ENCODE measurements at regions not wholly inside any gene's neighbourhood (a gene's known extent, or its start where the extent isn't known, plus 50 kb on each side); places are given as distances from the start of the nearest gene placed in this dataset.

DNA sequence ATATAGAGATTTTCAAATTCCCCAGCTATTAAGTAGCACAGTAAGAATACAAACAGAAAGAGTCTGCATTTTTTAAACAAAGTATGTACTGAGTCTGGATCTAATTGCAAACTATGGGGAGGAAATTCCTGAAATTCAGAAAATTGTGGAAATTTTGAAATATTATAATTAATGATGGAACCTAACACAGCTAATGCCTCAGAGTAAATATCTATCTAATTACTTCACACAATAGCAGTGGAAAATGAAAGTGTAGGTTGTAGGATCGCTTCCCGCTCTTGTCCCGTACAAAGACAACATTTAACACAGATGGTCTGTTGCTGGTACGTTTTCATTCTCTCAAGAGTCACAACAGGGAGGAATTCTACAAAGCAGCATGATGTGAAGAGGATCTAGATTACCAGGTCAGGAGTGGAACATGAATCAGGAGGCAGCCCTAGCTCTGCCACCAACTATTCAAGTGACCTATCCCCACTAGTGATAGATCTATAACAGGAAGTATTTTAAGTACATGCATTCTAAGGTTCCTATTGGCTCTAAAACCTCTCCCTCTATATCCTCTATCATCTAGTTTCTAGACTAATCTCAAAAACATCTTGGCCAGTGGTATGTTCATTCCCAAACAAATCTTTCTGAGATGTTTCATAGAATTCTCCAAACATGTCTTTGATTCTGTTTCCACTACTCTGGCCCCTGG is 58.9 kb upstream of the GRAMD2B start:
- H3K9me3 ChIP-seq (ENCODE audit: control insufficient read depth, low read length), result no peaks in the 10 kb centered on the region
- intact Hi-C loops (cut with DNase I), result loop anchor here in 1 of 2 donors (5.0 kb wide), 1 partner anchor 58 kb away; the partner anchor contains the start of gene GRAMD2B
- ATAC-seq (ENCODE audit: low FRiP score) (no peak), DNase-seq (no peak)
- H3K27me3 ChIP-seq (ENCODE audit: control insufficient read depth in 1 of 2, insufficient read depth in 2 of 2, low read length in 1 of 2), result no peaks in the 10 kb centered on the region
- no peak overlapping the region for H3K4me3 ChIP-seq (ENCODE audit: low read length in 2 of 2)
- no peaks in the 10 kb centered on the region for H3K4me1 ChIP-seq (ENCODE audit: control insufficient read depth in 1 of 2, insufficient read depth in 2 of 2, low read length in 2 of 2)
- WGBS, 2 donors, result 88 to 92% methylated on average over 4 of the region's 4 CpGs
- H3K36me3 ChIP-seq (ENCODE audit: control insufficient read depth in 1 of 2, insufficient read depth in 2 of 2, low read length in 1 of 2), result no peaks in the 10 kb centered on the region
- H3K27ac ChIP-seq (ENCODE audit: low read depth in 1 of 2, low read length in 2 of 2), result no peak overlapping the region

GRCh38 chr5:126365446-126366198 is 57.6 kb upstream of the GRAMD2B start:
- H3K27ac ChIP-seq (ENCODE audit: low read depth in 1 of 2, low read length in 2 of 2), result no peak overlapping the region
- 79 to 86% methylated on average over 5 of the region's 5 CpGs for WGBS, 2 donors
- no peaks in the 10 kb centered on the region for H3K9me3 ChIP-seq (ENCODE audit: control insufficient read depth, low read length)
- H3K4me1 ChIP-seq (ENCODE audit: control insufficient read depth in 1 of 2, insufficient read depth in 2 of 2, low read length in 2 of 2), result peaks cover 2 to 4% of the 10 kb centered on the region in 2 donors
- no peaks in the 10 kb centered on the region for H3K36me3 ChIP-seq (ENCODE audit: control insufficient read depth in 1 of 2, insufficient read depth in 2 of 2, low read length in 1 of 2)
- H3K27me3 ChIP-seq (ENCODE audit: control insufficient read depth in 1 of 2, insufficient read depth in 2 of 2, low read length in 1 of 2), result no peaks in the 10 kb centered on the region
- intact Hi-C loops (cut with DNase I), result loop anchor here in 1 of 2 donors (5.0 kb wide), 1 partner anchor 112 kb away; no protein-coding TSS in a partner anchor
- no peak for DNase-seq
- ATAC-seq (ENCODE audit: low FRiP score), result no peak
- H3K4me3 ChIP-seq (ENCODE audit: low read length in 2 of 2), result no peak overlapping the region

- Histone ChIP-seq H3K27me3 (ENCODE audit: control insufficient read depth in 1 of 2, insufficient read depth in 2 of 2, low read length in 1 of 2) (no peaks in the 10 kb centered on the region), H3K4me1 (ENCODE audit: control insufficient read depth in 1 of 2, insufficient read depth in 2 of 2, low read length in 2 of 2) (peaks cover 2 to 4% of the 10 kb centered on the region in 2 donors), H3K27ac (ENCODE audit: low read depth in 1 of 2, low read length in 2 of 2) (no peak overlapping the region), H3K9me3 (ENCODE audit: control insufficient read depth, low read length) (no peaks in the 10 kb centered on the region), H3K36me3 (ENCODE audit: control insufficient read depth in 1 of 2, insufficient read depth in 2 of 2, low read length in 1 of 2) (no peaks in the 10 kb centered on the region), H3K4me3 (ENCODE audit: low read length in 2 of 2) (no peak overlapping the region)
- WGBS, 2 donors, result 74 to 84% methylated on average over 1 of the region's 1 CpG
- DNase-seq, result no peak
- no peak for ATAC-seq (ENCODE audit: low FRiP score)
- intact Hi-C loops (cut with DNase I), result loop anchor here in 1 of 2 donors (5.0 kb wide), 1 partner anchor 111 kb away; no protein-coding TSS in a partner anchor
Measured at GRCh38 chr5:126366199-126366560, 57.0 kb upstream of the GRAMD2B start.

- no peak for DNase-seq
- H3K9me3 ChIP-seq (ENCODE audit: control insufficient read depth, low read length), result no peaks in the 10 kb centered on the region
- intact Hi-C loops (cut with DNase I), result loop anchor here in 1 of 2 donors (5.0 kb wide), 1 partner anchor 109 kb away; no protein-coding TSS in a partner anchor
- peaks cover 2 to 4% of the 10 kb centered on the region in 2 donors for H3K4me1 ChIP-seq (ENCODE audit: control insufficient read depth in 1 of 2, insufficient read depth in 2 of 2, low read length in 2 of 2)
- H3K4me3 ChIP-seq (ENCODE audit: low read length in 2 of 2), result no peak overlapping the region
- H3K27me3 ChIP-seq (ENCODE audit: control insufficient read depth in 1 of 2, insufficient read depth in 2 of 2, low read length in 1 of 2), result no peaks in the 10 kb centered on the region
- no peak for ATAC-seq (ENCODE audit: low FRiP score)
- WGBS, 2 donors, result 88 to 89% methylated on average over 2 of the region's 2 CpGs
- no peak overlapping the region for H3K27ac ChIP-seq (ENCODE audit: low read depth in 1 of 2, low read length in 2 of 2)
- no peaks in the 10 kb centered on the region for H3K36me3 ChIP-seq (ENCODE audit: control insufficient read depth in 1 of 2, insufficient read depth in 2 of 2, low read length in 1 of 2)
Measured at GRCh38 chr5:126368239-126368812, 54.9 kb upstream of the GRAMD2B start.

GRCh38 chr5:126369083-126369482 is 54.1 kb upstream of the GRAMD2B start:
- no peak overlapping the region for H3K4me3 ChIP-seq (ENCODE audit: low read length in 2 of 2)
- ATAC-seq (ENCODE audit: low FRiP score) (no peak), DNase-seq (no peak)
- intact Hi-C loops (cut with DNase I), result loop anchor here in 1 of 2 donors (5.0 kb wide), 1 partner anchor 108 kb away; no protein-coding TSS in a partner anchor
- WGBS, 2 donors, result 96 to 97% methylated on average over 2 of the region's 2 CpGs
- peaks cover 2 to 4% of the 10 kb centered on the region in 2 donors for H3K4me1 ChIP-seq (ENCODE audit: control insufficient read depth in 1 of 2, insufficient read depth in 2 of 2, low read length in 2 of 2)
- no peak overlapping the region for H3K27ac ChIP-seq (ENCODE audit: low read depth in 1 of 2, low read length in 2 of 2)
- no peaks in the 10 kb centered on the region for H3K27me3 ChIP-seq (ENCODE audit: control insufficient read depth in 1 of 2, insufficient read depth in 2 of 2, low read length in 1 of 2)
- no peaks in the 10 kb centered on the region for H3K9me3 ChIP-seq (ENCODE audit: control insufficient read depth, low read length)
- no peaks in the 10 kb centered on the region for H3K36me3 ChIP-seq (ENCODE audit: control insufficient read depth in 1 of 2, insufficient read depth in 2 of 2, low read length in 1 of 2)

DNA sequence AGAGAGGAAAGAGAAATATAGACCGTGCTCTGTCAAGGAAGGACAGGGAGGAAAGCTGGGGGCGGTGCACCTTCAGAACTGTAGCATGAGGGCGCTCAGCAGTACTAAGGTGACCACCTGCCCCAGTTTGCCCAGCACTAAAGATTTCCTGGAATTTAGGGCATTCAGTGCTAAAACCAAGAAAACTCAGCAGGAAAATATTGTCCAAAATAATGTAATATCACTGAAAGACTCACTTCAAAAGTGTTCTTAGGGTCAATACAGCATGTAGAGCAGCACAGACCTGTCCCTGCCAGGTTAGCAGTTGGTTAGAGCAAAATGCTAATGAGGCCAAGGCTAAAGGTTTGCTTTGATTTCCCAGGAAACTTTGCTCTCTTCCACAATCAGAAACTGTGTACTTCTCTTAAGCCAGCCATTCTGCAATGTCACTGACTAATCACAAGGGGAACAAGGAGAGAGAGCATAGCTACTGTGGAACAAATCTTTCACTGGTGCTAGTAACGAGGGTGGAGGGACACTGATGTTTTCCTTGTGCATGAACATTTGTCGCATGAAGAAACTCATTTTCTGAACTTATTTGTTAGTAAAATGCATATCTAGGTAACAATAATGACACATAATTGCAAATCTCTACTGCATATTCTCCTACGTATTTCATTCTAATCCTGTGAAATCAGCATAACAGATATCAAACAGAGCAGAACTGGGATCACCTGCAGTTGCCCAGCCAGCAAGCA is 53.0 kb upstream of the GRAMD2B start:
- Histone ChIP-seq H3K36me3 (ENCODE audit: control insufficient read depth in 1 of 2, insufficient read depth in 2 of 2, low read length in 1 of 2) (no peaks in the 10 kb centered on the region), H3K4me3 (ENCODE audit: low read length in 2 of 2) (no peak overlapping the region), H3K27me3 (ENCODE audit: control insufficient read depth in 1 of 2, insufficient read depth in 2 of 2, low read length in 1 of 2) (no peaks in the 10 kb centered on the region), H3K4me1 (ENCODE audit: control insufficient read depth in 1 of 2, insufficient read depth in 2 of 2, low read length in 2 of 2) (peaks cover 2 to 4% of the 10 kb centered on the region in 2 donors), H3K9me3 (ENCODE audit: control insufficient read depth, low read length) (no peaks in the 10 kb centered on the region), H3K27ac (ENCODE audit: low read depth in 1 of 2, low read length in 2 of 2) (peak overlapping the region in 1 of 2 donors; percentile 63)
- 57 to 63% methylated on average over 6 of the region's 6 CpGs for WGBS, 2 donors
- DNase-seq (no peak), ATAC-seq (ENCODE audit: low FRiP score) (no peak)
- intact Hi-C loops (cut with DNase I), result loop anchor here in 1 of 2 donors (5.0 kb wide), 1 partner anchor 107 kb away; no protein-coding TSS in a partner anchor

- intact Hi-C loops (cut with DNase I), result no loop called here
- no peaks in the 10 kb centered on the region for H3K36me3 ChIP-seq (ENCODE audit: control insufficient read depth in 1 of 2, insufficient read depth in 2 of 2, low read length in 1 of 2)
- H3K4me3 ChIP-seq (ENCODE audit: low read length in 2 of 2), result no peak overlapping the region
- H3K27ac ChIP-seq (ENCODE audit: low read depth in 1 of 2, low read length in 2 of 2), result peak overlapping the region in 1 of 2 donors; percentile 28
- peak; percentile 26 for ATAC-seq (ENCODE audit: low FRiP score)
- no peak for DNase-seq
- 89 to 90% methylated on average over 12 of the region's 12 CpGs for WGBS, 2 donors
- H3K4me1 ChIP-seq (ENCODE audit: control insufficient read depth in 1 of 2, insufficient read depth in 2 of 2, low read length in 2 of 2), result peaks cover 2 to 4% of the 10 kb centered on the region in 2 donors
- no peaks in the 10 kb centered on the region for H3K9me3 ChIP-seq (ENCODE audit: control insufficient read depth, low read length)
- H3K27me3 ChIP-seq (ENCODE audit: control insufficient read depth in 1 of 2, insufficient read depth in 2 of 2, low read length in 1 of 2), result no peaks in the 10 kb centered on the region
Measured at GRCh38 chr5:126370796-126371718, 52.2 kb upstream of the GRAMD2B start.
